ENCODE measurements at regions not wholly inside any gene's neighbourhood (a gene's known extent, or its start where the extent isn't known, plus 50 kb on each side); places are given as distances from the start of the nearest gene placed in this dataset.

DNA sequence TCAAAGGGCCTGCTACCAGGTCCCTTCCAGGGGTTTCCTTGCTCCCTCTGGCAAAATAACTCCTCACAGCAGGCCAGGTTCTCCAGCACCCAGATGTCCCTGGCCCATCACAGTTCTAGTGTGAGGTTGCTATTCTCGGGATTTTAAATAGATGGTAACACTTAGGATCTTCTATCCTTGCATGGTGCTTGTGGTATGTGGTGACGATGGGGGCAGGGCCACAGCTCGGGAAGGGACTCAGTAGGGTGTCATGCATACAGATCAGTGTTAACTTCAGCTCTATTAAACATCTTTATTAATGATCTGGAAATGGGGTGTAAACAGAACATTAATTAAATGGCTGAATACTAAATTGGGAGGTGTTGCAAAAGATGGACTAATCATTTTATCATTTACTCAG lies 323.8 kb downstream of the QKI start:
- no peak for DNase-seq
- Histone ChIP-seq H3K27ac (ENCODE audit: insufficient read length, low read depth, low read length) (no peak overlapping the region), H3K9ac (ENCODE audit: extremely low read depth, insufficient read length, low read length) (no peak overlapping the region), H3K4ac (ENCODE audit: low read depth, low read length) (no peak overlapping the region), H2BK5ac (ENCODE audit: insufficient read length, low read length) (no peak overlapping the region), H2AFZ (ENCODE audit: low read length) (no peak overlapping the region), H3T11ph (ENCODE audit: low read length) (no peak overlapping the region), H3K18ac (ENCODE audit: insufficient read length, low read depth, low read length) (no peak overlapping the region), H4K5ac (ENCODE audit: insufficient read length, low read depth, low read length) (no peak overlapping the region), H4K8ac (replicated peaks; ENCODE audit: insufficient read length, low read depth, low read length) (no peak overlapping the region), H3K79me1 (ENCODE audit: insufficient read depth, low read depth, low read length, poor library complexity, severe bottlenecking) (no peaks in the 10 kb centered on the region), H4K20me1 (ENCODE audit: control insufficient read depth, insufficient read depth, insufficient read length) (no peaks in the 10 kb centered on the region), H3K79me2 (ENCODE audit: insufficient read depth, low read length) (no peaks in the 10 kb centered on the region), H3K23ac (ENCODE audit: insufficient read length, low read depth, low read length) (no peak overlapping the region), H3K4me1 (ENCODE audit: insufficient read depth, low read length) (peaks cover 6% of the 10 kb centered on the region; the same call in 1 of the 2 replicates), H2BK15ac (ENCODE audit: low read depth, low read length) (no peak overlapping the region), H2AK5ac (ENCODE audit: insufficient read length, low read length) (no peak overlapping the region), H3K23me2 (ENCODE audit: insufficient read length, low read depth, low read length, poor library complexity, severe bottlenecking) (no peaks in the 10 kb centered on the region), H2BK12ac (ENCODE audit: insufficient read length, low read depth, low read length) (no peak overlapping the region), H3K9me3 (ENCODE audit: control insufficient read depth, low read depth, low read length) (no peaks in the 10 kb centered on the region), H3K27me3 (ENCODE audit: insufficient read depth, low read length) (no peaks in the 10 kb centered on the region), H3K56ac (ENCODE audit: insufficient read length, low read depth, low read length) (no peak overlapping the region), H2BK120ac (ENCODE audit: low read depth, low read length, poor library complexity, severe bottlenecking) (no peak overlapping the region), H2BK20ac (ENCODE audit: low read depth, low read length, poor library complexity, severe bottlenecking) (no peak overlapping the region), H4K91ac (ENCODE audit: insufficient read length, low read depth, low read length) (no peak overlapping the region), H3K14ac (ENCODE audit: insufficient read depth, low read length) (no peak overlapping the region), H3K4me2 (ENCODE audit: insufficient read depth, insufficient read length, low read length) (no peak overlapping the region)
- no CpG with 5 or more reads among the region's 3 CpGs for WGBS (ENCODE audit: extremely low coverage, insufficient read length, low lambda C conversion rate)
- Mint-ChIP-seq H3K27me3 (ENCODE audit: low read depth) (peaks cover 3% of the 10 kb centered on the region), H3K27ac (no peak overlapping the region), H3K4me1 (peaks cover 11 to 18% of the 10 kb centered on the region in 2 experiments), H3K36me3 (ENCODE audit: insufficient read depth in 1 of 3, low read depth in 3 of 3) (no peaks in the 10 kb centered on the region; a peak in 1 of 7 replicates), H3K4me3 (no peak overlapping the region), H3K9me3 (no peaks in the 10 kb centered on the region)
- TF ChIP-seq, protein P1, sequence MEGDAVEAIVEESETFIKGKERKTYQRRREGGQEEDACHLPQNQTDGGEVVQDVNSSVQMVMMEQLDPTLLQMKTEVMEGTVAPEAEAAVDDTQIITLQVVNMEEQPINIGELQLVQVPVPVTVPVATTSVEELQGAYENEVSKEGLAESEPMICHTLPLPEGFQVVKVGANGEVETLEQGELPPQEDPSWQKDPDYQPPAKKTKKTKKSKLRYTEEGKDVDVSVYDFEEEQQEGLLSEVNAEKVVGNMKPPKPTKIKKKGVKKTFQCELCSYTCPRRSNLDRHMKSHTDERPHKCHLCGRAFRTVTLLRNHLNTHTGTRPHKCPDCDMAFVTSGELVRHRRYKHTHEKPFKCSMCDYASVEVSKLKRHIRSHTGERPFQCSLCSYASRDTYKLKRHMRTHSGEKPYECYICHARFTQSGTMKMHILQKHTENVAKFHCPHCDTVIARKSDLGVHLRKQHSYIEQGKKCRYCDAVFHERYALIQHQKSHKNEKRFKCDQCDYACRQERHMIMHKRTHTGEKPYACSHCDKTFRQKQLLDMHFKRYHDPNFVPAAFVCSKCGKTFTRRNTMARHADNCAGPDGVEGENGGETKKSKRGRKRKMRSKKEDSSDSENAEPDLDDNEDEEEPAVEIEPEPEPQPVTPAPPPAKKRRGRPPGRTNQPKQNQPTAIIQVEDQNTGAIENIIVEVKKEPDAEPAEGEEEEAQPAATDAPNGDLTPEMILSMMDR (conservative IDR thresholded peaks at IDR 0.05) = no peak

Measured in H9 (cell line).